HCT116 (cell line): ENCODE measurements at regions not wholly inside any gene's neighbourhood (a gene's known extent, or its start where the extent isn't known, plus 50 kb on each side); places are given as distances from the start of the nearest gene placed in this dataset.

ENCODE experiments used
- ATAC-seq: fragments of 200-7000 bp; cut with Tn5 transposase; 2 replicates; pipeline ENCODE4 v1.9.1; 2020; ENCODE audit warnings: mild to moderate bottlenecking, moderate library complexity
- BruUV-seq: library from RNA; stranded (reverse); fragments of 400-500 nt; replicated peaks from 2 replicates; lab custom pipeline; 2021; lab: Mats Ljungman, UMichigan
- CTCF ChIA-PET: fragments of 300-600 bp; sonication (Branson Sonifier 250); formaldehyde crosslinking; loops from one replicate; lab custom pipeline; 2021; ENCODE audit warnings: antibody characterized with exemption; lab: Charles Lee
- POLR2A ChIA-PET: fragments of 300-600, 350-600 bp; sonication (Branson Sonifier 250); formaldehyde crosslinking; loops from one replicate; lab custom pipeline; 2021; ENCODE audit warnings: antibody characterized with exemption; lab: Charles Lee
- RAD21 ChIA-PET, 2 experiments: fragments of 300-600 bp; sonication (Branson Sonifier 250); formaldehyde crosslinking; loops; one replicate each; lab custom pipeline; 2023; ENCODE audit warnings: low total read pairs in 2 of 2; ENCODE audit not compliant: uncharacterized antibody in 2 of 2, unreplicated experiment in 2 of 2, low non-redundant PET in 1 of 2; lab: Charles Lee
- DNase-seq: peaks from one replicate; pipeline ENCODE4 v3.0.0-alpha.2; 2010; ENCODE audit warnings: low read depth, low spot score
- H2AFZ ChIP-seq: fragments of 200-600 bp; shearing (Covaris generic), sonication (generic); 2 replicates; pipeline ENCODE4 v1.6.1; 2017; ENCODE audit warnings: low read depth, mixed run types, mixed read lengths, antibody characterized with exemption, low read length; ENCODE audit not compliant: poor library complexity, severe bottlenecking
- H3K27ac ChIP-seq: 2 replicates; pipeline ENCODE4 v1.5.1; 2012; ENCODE audit warnings: low read depth, low read length
- H3K27me3 ChIP-seq: fragments of 200-600 bp; sonication (generic); 2 replicates; pipeline ENCODE4 v1.6.1; 2016; ENCODE audit warnings: mixed run types, low read length, mixed read lengths; ENCODE audit not compliant: insufficient read depth
- H3K36me3 ChIP-seq, 2 experiments: fragments of 200-500 bp in 1 of 2; fragments of 200-600 bp in 1 of 2; sonication (Bioruptor generic) in 1 of 2; sonication (generic) in 1 of 2; 2 replicates each; pipeline versions ENCODE4 v1.5.1 to v1.6.1; 2014 to 2016; ENCODE audit warnings: low read length in 2 of 2, inconsistent platforms in 1 of 2, mixed read lengths in 1 of 2, mixed run types in 1 of 2; ENCODE audit not compliant: insufficient read depth in 2 of 2, control insufficient read depth in 1 of 2
- H3K4me1 ChIP-seq, 2 experiments: fragments of 200-600 bp in 1 of 2; sonication (generic) in 1 of 2; 2 replicates each; pipeline versions ENCODE4 v1.5.1 to v1.6.1; 2012 to 2017; ENCODE audit warnings: low read length in 2 of 2, inconsistent platforms in 1 of 2, mild to moderate bottlenecking in 1 of 2, mixed read lengths in 1 of 2, mixed run types in 1 of 2, moderate library complexity in 1 of 2; ENCODE audit not compliant: insufficient read depth in 2 of 2, control insufficient read depth in 1 of 2
- H3K4me2 ChIP-seq: fragments of 200-600 bp; sonication (generic); 2 replicates; pipeline ENCODE4 v1.6.1; 2017; ENCODE audit warnings: mixed run types, low read length, mixed read lengths
- H3K4me3 ChIP-seq, 2 experiments: fragments of 200-600 bp in 1 of 2; sonication (generic) in 1 of 2; replicated peaks in 1 of 2; 2 replicates each; pipeline ENCODE4 v1.5.1; 2011 to 2016; ENCODE audit warnings: low read length in 2 of 2, control low read depth in 1 of 2, low read depth in 1 of 2, mild to moderate bottlenecking in 1 of 2, mixed read lengths in 1 of 2, mixed run types in 1 of 2
- H3K79me2 ChIP-seq: fragments of 200-600 bp; sonication (generic); 2 replicates; pipeline ENCODE4 v1.6.1; 2017; ENCODE audit warnings: mild to moderate bottlenecking, mixed run types, low read length, moderate library complexity, mixed read lengths; ENCODE audit not compliant: insufficient read depth
- H3K9ac ChIP-seq: fragments of 200-600 bp; sonication (generic); 2 replicates; pipeline ENCODE4 v1.6.1; 2016; ENCODE audit warnings: low read length, mixed read lengths
- H3K9me2 ChIP-seq: fragments of 200-600 bp; sonication (generic), shearing (Covaris generic); 2 replicates; pipeline ENCODE4 v1.6.1; 2017; ENCODE audit warnings: mixed run types, mild to moderate bottlenecking, moderate library complexity; ENCODE audit not compliant: insufficient read depth
- H3K9me3 ChIP-seq, 2 experiments: fragments of 200-500 bp in 1 of 2; fragments of 200-600 bp in 1 of 2; sonication (Bioruptor generic) in 1 of 2; sonication (generic) in 1 of 2; 2 replicates each; pipeline ENCODE4 v1.6.1; 2014 to 2017; ENCODE audit warnings: low read length in 2 of 2, mixed read lengths in 2 of 2, inconsistent platforms in 1 of 2, low read depth in 1 of 2, mild to moderate bottlenecking in 1 of 2, mixed run types in 1 of 2, moderate library complexity in 1 of 2; ENCODE audit not compliant: control insufficient read depth in 1 of 2, insufficient read depth in 1 of 2
- H4K20me1 ChIP-seq: fragments of 200-600 bp; sonication (generic), shearing (Covaris generic); 2 replicates; pipeline ENCODE4 v1.6.1; 2017; ENCODE audit warnings: mixed run types, mild to moderate bottlenecking, moderate library complexity; ENCODE audit not compliant: insufficient read depth
- ATF3 ChIP-seq: IDR thresholded peaks from 2 replicates; pipeline ENCODE4 v1.6.1; 2012
- CBX3 ChIP-seq: IDR thresholded peaks from 2 replicates; pipeline ENCODE4 v1.6.1; 2012; ENCODE audit warnings: low read depth
- CEBPB ChIP-seq: IDR thresholded peaks from 2 replicates; pipeline ENCODE4 v1.6.1; 2012; ENCODE audit warnings: low read depth
- EGR1 ChIP-seq: IDR thresholded peaks from 2 replicates; pipeline ENCODE4 v1.6.1; 2012; ENCODE audit warnings: low read depth
- EZH2 ChIP-seq: fragments of 200-600 bp; sonication (generic); IDR thresholded peaks from 2 replicates; pipeline ENCODE4 v1.6.1; 2017; ENCODE audit warnings: antibody characterized with exemption, mixed run types
- EZH2phosphoT487 ChIP-seq: fragments of 200-600 bp; IDR thresholded peaks from 2 replicates; pipeline ENCODE4 v1.6.1; 2018; ENCODE audit warnings: antibody characterized with exemption, borderline replicate concordance
- FOSL1 ChIP-seq: IDR thresholded peaks from 2 replicates; pipeline ENCODE4 v1.6.1; 2012; ENCODE audit warnings: low read depth
- JUND ChIP-seq: IDR thresholded peaks from 2 replicates; pipeline ENCODE4 v1.6.1; 2012
- MAX ChIP-seq: IDR thresholded peaks from 2 replicates; pipeline ENCODE4 v1.6.1; 2012
- POLR2A ChIP-seq: IDR thresholded peaks from 2 replicates; pipeline ENCODE4 v1.7.0; 2011; ENCODE audit warnings: borderline replicate concordance; ENCODE audit not compliant: insufficient read depth, insufficient read length; ENCODE audit errors: extremely low read depth
- POLR2AphosphoS5 ChIP-seq: IDR thresholded peaks from 2 replicates; pipeline ENCODE4 v1.6.1; 2011; ENCODE audit warnings: mild to moderate bottlenecking, low read depth, low read length, moderate library complexity
- SIN3A ChIP-seq: IDR thresholded peaks from 2 replicates; pipeline ENCODE4 v1.6.1; 2012; ENCODE audit warnings: low read depth
- SP1 ChIP-seq: IDR thresholded peaks from 2 replicates; pipeline ENCODE4 v1.6.1; 2012; ENCODE audit warnings: low read depth
- SRF ChIP-seq: IDR thresholded peaks from 2 replicates; pipeline ENCODE4 v1.6.1; 2012; ENCODE audit warnings: low read depth
- TCF7L2 ChIP-seq: IDR thresholded peaks from 2 replicates; pipeline ENCODE4 v1.7.0; 2011; ENCODE audit warnings: borderline replicate concordance, inconsistent platforms; ENCODE audit not compliant: insufficient read depth, insufficient read length; ENCODE audit errors: extremely low read depth
- ZBTB33 ChIP-seq: IDR thresholded peaks from 2 replicates; pipeline ENCODE4 v1.6.1; 2011; ENCODE audit warnings: mild to moderate bottlenecking, low read length, moderate library complexity; ENCODE audit not compliant: insufficient replicate concordance; ENCODE audit errors: extremely low read depth
- intact Hi-C: fragments of 100-400 bp; cut with micrococcal nuclease; formaldehyde crosslinking; loops from 2 replicates; pipeline ENCODE4 v1.10.0; 2022

- no peak overlapping the region for H3K4me3 ChIP-seq
- intact Hi-C loops = no loop called here
- no peaks in the 10 kb centered on the region for H3K9me3 ChIP-seq
- H4K20me1 ChIP-seq = no peaks in the 10 kb centered on the region
- POLR2A ChIA-PET = no interaction called here
- H3K4me2 ChIP-seq = no peak overlapping the region
- no peak overlapping the region for H2AFZ ChIP-seq
- no peaks in the 10 kb centered on the region for H3K27me3 ChIP-seq
- DNase-seq (no peak), ATAC-seq (no peak)
- no peaks in the 10 kb centered on the region for H3K36me3 ChIP-seq
- TF ChIP-seq SIN3A = no peak
- TF ChIP-seq POLR2AphosphoS5 = no peak
- no peak for TF ChIP-seq MAX
- TF ChIP-seq SP1 = no peak
- TF ChIP-seq CBX3 = no peak
- no peak for TF ChIP-seq EZH2
- TF ChIP-seq JUND = no peak
- no peak for TF ChIP-seq EZH2phosphoT487
- no peak for TF ChIP-seq ATF3
- TF ChIP-seq POLR2A = no peak
- RAD21 ChIA-PET = no interaction called here
- no peak overlapping the region for H3K27ac ChIP-seq
- H3K4me1 ChIP-seq = no peaks in the 10 kb centered on the region
- H3K9me2 ChIP-seq = no peaks in the 10 kb centered on the region
- CTCF ChIA-PET = no interaction called here
- BruUV-seq = no TSS peak
- no peaks in the 10 kb centered on the region for H3K79me2 ChIP-seq
- no peak overlapping the region for H3K9ac ChIP-seq
Observed at GRCh38 chr6:21694168-21694567, 100.6 kb downstream of the SOX4 start.

GRCh38 chr6:21707524-21708319, 114.2 kb downstream of the SOX4 start:
- TF ChIP-seq ZBTB33 (no peak), MAX (no peak), CEBPB (no peak), ATF3 (no peak), FOSL1 (no peak), EGR1 (no peak), JUND (no peak), TCF7L2 (no peak), EZH2phosphoT487 (no peak), SRF (no peak)
- Histone ChIP-seq H3K4me1 (no peaks in the 10 kb centered on the region), H4K20me1 (no peaks in the 10 kb centered on the region), H2AFZ (no peak overlapping the region), H3K79me2 (no peaks in the 10 kb centered on the region), H3K4me2 (no peak overlapping the region), H3K4me3 (no peak overlapping the region), H3K9me3 (no peaks in the 10 kb centered on the region), H3K27me3 (no peaks in the 10 kb centered on the region), H3K36me3 (no peaks in the 10 kb centered on the region), H3K9me2 (no peaks in the 10 kb centered on the region), H3K9ac (no peak overlapping the region), H3K27ac (no peak overlapping the region)
- DNase-seq = no peak
- intact Hi-C loops = no loop called here
- ChIA-PET CTCF (no interaction called here), POLR2A (no interaction called here), RAD21 (no interaction called here)
- BruUV-seq = no TSS peak
- ATAC-seq = no peak
